Stimulated activated naive B cell treated with anti-CD40 and anti-IgM and Interleukin-4, amounts not matched to agents 10 μg/mL and 1 μg/mL and 100 μg/mL, for 72 hours (primary cell): ENCODE measurements at regions not wholly inside any gene's neighbourhood (a gene's known extent, or its start where the extent isn't known, plus 50 kb on each side); places are given as distances from the start of the nearest gene placed in this dataset.

ENCODE experiments used
- ATAC-seq, 2 donors: fragments of 150-1000 bp; cut with Tn5 transposase; replicated peaks; 2 replicates each; pipeline ENCODE4 v1.10.0; 2021; ENCODE audit warnings: moderate library complexity in 1 of 2
- DNase-seq: peaks from one replicate; pipeline ENCODE4 v3.0.0; 2021
- H3K27ac Mint-ChIP-seq: one replicate; pipeline ENCODE4 v1.8.0; 2022; ENCODE audit warnings: mild to moderate bottlenecking, mixed read lengths
- H3K27me3 Mint-ChIP-seq, 2 donors: one replicate each; pipeline ENCODE4 v1.8.0; 2022; ENCODE audit warnings: mixed read lengths in 2 of 2
- H3K36me3 Mint-ChIP-seq, 2 donors: one replicate each; pipeline ENCODE4 v1.8.0; 2022; ENCODE audit warnings: mixed read lengths in 2 of 2, mild to moderate bottlenecking in 1 of 2
- H3K4me1 Mint-ChIP-seq, 2 donors: one replicate each; pipeline ENCODE4 v1.8.0; 2022; ENCODE audit warnings: mixed read lengths in 2 of 2, mild to moderate bottlenecking in 1 of 2
- H3K4me3 Mint-ChIP-seq, 2 donors: one replicate each; pipeline ENCODE4 v1.8.0; 2022; ENCODE audit warnings: mild to moderate bottlenecking in 2 of 2, mixed read lengths in 2 of 2, moderate library complexity in 1 of 2
- H3K9me3 Mint-ChIP-seq, 2 donors: one replicate each; pipeline ENCODE4 v1.8.0; 2022; ENCODE audit warnings: mixed read lengths in 2 of 2, mild to moderate bottlenecking in 1 of 2

DNA sequence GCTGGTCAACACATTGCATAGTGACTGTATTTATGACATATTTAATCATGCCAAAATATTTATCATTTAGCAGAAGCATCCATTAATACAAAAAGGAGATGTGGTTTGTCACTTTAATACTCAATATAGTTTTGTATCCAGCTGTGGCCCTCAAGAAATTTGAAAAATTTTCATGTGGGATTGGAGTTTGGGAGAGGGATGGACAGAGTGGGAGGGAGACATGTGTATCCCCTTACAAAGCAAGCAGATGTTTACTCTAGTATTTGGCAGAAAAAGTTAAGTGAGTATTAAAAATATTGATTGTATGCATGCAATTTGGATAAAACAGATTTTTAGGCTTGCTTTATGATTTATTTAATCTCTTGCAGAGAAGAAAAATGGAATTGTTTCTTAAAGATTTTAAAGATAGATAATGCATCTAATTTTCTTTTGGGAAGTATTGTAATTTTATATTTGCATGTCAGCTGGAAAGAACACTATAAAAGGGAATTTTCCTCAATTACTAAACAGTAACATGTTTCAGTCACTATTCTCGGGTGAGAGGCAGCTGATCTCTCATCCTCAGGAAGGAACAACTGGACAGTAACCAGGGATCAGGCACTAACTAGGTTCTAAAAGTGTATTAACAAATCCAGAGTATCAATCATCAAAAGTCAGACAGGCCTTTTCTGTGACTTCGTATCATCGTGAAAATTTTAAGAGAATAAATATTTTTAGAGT lies 1184.7 kb upstream of the NXPH2 start:
- H3K27ac Mint-ChIP-seq, result no peak overlapping the region
- H3K9me3 Mint-ChIP-seq, result peaks cover 3 to 4% of the 10 kb centered on the region in 2 donors
- no peaks in the 10 kb centered on the region for H3K27me3 Mint-ChIP-seq
- H3K4me1 Mint-ChIP-seq, result no peaks in the 10 kb centered on the region
- no peaks in the 10 kb centered on the region for H3K36me3 Mint-ChIP-seq
- DNase-seq, result no peak
- H3K4me3 Mint-ChIP-seq, result no peak overlapping the region
- no peak for ATAC-seq

DNA sequence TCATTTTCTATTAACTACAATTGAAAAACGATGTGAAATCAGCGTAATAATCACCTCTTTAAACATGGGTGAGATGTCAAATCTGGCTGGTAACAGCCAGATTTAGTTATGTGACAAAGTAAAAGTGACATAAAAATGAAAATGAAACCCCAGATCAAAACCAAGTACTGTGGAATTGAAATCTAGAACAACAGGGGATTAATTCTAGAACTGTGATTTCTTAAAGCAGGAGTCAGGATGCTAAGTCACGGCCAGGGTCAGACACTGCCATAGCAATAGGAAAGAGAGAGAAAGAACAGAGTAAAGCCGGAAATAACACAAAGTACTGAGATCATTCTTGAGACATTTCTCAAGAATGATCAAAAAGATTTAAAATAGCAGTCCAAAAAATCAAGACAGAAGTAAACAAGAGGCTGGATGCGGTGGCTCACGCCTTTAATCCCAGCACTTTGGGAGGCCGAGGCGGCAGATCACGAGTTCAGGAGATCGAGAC lies 1183.7 kb upstream of the NXPH2 start:
- H3K27ac Mint-ChIP-seq, result no peak overlapping the region
- H3K4me1 Mint-ChIP-seq, result no peaks in the 10 kb centered on the region
- no peaks in the 10 kb centered on the region for H3K27me3 Mint-ChIP-seq
- ATAC-seq (no peak), DNase-seq (no peak)
- H3K9me3 Mint-ChIP-seq, result peaks cover 4 to 6% of the 10 kb centered on the region in 2 donors
- H3K36me3 Mint-ChIP-seq, result no peaks in the 10 kb centered on the region
- no peak overlapping the region for H3K4me3 Mint-ChIP-seq

DNA sequence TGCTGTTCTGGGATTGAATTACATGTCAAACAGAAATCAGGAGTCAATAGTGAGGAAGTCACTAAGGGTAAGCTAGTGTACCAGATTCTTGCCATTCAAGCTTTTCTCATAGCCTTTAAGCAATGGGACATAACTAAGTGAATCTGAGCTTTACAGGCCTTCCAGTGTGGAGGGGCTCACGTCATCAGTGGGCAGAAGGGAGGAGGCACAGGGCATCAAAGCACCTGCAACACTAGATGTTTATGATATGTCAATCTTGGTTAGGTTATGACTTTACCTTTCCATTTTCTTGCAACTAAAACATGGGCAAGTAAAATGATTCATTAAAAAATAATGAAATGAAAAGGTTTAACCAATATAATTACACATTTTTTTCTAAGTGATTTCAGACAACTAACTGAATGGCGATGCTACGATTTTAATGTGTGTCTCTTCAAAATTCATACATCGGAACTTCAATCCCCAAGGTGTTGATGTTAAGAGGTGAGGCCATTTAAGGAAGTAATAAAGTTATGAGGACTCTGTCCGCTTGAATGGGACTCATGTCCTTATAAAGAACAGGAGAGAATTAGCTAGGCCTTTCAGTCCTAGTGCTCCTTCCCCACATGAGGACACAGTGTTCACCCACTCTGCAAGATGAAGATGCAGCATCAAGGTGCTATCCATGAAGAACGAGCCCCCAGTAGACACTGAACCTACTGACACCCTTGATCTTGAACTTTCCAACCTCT lies 1169.2 kb upstream of the NXPH2 start:
- Mint-ChIP-seq H3K27me3 (no peaks in the 10 kb centered on the region), H3K36me3 (no peaks in the 10 kb centered on the region), H3K27ac (no peak overlapping the region), H3K9me3 (peaks cover 0 to 2% of the 10 kb centered on the region in 2 donors), H3K4me1 (no peaks in the 10 kb centered on the region), H3K4me3 (no peak overlapping the region)
- DNase-seq, result no peak
- ATAC-seq, result no peak

DNA sequence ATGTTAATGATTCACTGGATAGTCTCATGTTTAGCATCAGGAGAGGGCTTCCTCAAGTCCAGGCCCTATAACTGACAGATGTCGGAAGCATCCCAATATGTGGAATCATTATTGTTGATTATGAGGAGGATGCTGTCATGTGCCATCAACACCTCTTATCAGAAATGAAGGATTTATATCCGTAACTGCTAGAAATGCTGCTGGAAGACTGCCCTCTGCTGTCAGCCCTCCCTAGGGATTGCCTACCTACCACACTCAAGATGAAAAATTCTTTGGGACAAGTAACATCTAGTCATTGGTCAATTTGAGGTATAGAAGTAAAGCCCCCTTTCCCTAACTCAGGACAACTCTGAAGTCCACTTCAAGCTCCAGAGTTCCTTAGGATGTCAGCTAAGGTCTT lies 1166.5 kb upstream of the NXPH2 start:
- ATAC-seq, result no peak
- H3K4me3 Mint-ChIP-seq, result no peak overlapping the region
- peaks cover 0 to 2% of the 10 kb centered on the region in 2 donors for H3K9me3 Mint-ChIP-seq
- no peaks in the 10 kb centered on the region for H3K4me1 Mint-ChIP-seq
- DNase-seq, result no peak
- H3K36me3 Mint-ChIP-seq, result no peaks in the 10 kb centered on the region
- no peak overlapping the region for H3K27ac Mint-ChIP-seq
- no peaks in the 10 kb centered on the region for H3K27me3 Mint-ChIP-seq

DNA sequence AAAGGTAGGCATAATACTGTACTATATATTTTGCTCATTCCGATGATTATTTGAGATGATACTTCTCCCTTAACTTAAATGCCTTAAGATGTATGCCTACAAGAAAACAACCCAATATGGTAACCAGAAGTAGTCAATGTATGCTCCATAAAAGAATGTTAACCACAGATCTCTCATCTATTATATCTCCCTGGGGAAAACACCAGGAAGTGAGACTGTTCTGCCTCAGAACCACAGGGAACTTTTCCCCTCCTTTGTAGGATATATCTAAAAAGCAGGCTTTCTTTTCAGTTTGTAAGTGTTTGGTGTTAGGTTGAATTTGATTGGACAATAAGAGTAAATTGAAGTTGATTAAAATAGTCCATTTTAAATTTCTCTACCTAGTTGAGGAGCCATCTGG lies 1160.5 kb upstream of the NXPH2 start:
- ATAC-seq (no peak), DNase-seq (no peak)
- Mint-ChIP-seq H3K36me3 (no peaks in the 10 kb centered on the region), H3K4me1 (no peaks in the 10 kb centered on the region), H3K9me3 (peaks cover 4 to 7% of the 10 kb centered on the region in 2 donors), H3K27ac (no peak overlapping the region), H3K27me3 (no peaks in the 10 kb centered on the region), H3K4me3 (no peak overlapping the region)

DNA sequence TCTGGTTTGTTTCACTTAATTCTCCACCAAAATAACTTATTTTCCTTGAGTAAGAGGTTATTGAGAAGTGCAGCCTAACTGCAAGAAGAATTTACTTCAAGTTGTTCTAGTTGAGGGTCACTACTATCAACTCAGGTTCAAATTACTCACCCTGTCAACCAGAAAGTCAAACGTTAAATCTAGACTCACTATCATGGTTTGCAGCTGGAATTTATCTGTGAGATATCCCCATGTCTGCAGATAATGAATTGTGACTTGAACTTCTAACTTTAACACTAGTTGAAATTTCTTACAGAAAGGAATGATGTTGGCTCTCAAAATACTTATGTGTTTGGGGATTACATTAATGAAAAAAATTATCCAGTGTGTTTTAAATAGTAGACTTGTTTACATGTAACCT lies 1145.7 kb upstream of the NXPH2 start:
- Mint-ChIP-seq H3K4me1 (no peaks in the 10 kb centered on the region), H3K36me3 (no peaks in the 10 kb centered on the region), H3K27me3 (no peaks in the 10 kb centered on the region), H3K27ac (no peak overlapping the region), H3K4me3 (no peak overlapping the region), H3K9me3 (no peaks in the 10 kb centered on the region)
- ATAC-seq (no peak), DNase-seq (no peak)

DNA sequence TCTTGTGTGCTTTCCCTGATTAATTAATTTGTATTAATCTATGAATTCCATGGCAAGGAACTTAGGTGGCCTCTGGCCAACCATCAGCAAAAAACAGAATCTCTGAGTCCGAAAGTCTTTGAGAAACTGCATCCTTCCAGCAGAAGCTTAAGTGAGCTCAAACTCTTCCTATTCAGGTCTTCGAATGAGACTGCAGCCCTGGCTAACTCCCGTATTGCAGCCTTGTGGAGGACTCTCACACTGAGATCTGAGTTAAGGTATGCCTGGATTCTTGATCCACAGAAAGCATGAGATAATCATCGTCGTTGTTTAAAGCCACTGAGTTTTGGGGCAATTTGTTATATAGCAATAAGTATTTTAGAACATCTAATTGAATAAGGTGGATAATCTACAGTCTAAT lies 1143.9 kb upstream of the NXPH2 start:
- Mint-ChIP-seq H3K4me1 (no peaks in the 10 kb centered on the region), H3K36me3 (no peaks in the 10 kb centered on the region), H3K9me3 (no peaks in the 10 kb centered on the region), H3K27ac (no peak overlapping the region), H3K27me3 (no peaks in the 10 kb centered on the region), H3K4me3 (no peak overlapping the region)
- ATAC-seq (no peak), DNase-seq (no peak)

DNA sequence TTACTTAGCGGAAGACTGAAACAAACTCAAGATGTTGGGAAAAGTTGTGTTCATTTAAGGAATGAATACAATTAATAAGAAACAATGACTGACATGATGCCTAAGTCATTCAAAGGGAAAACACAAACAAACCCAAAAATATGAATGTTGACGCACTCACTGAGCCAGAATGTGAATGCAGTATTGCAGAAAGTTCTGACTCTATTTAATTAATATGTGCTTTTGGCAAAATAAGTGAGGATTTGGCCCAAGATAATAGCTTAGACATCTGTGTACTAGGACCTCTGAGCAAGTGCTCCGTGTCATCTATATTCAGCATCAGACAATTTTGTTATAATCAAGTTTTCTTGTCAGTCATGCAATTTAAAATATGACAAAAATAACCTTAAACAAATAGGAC lies 1138.8 kb upstream of the NXPH2 start:
- no peaks in the 10 kb centered on the region for H3K4me1 Mint-ChIP-seq

DNA sequence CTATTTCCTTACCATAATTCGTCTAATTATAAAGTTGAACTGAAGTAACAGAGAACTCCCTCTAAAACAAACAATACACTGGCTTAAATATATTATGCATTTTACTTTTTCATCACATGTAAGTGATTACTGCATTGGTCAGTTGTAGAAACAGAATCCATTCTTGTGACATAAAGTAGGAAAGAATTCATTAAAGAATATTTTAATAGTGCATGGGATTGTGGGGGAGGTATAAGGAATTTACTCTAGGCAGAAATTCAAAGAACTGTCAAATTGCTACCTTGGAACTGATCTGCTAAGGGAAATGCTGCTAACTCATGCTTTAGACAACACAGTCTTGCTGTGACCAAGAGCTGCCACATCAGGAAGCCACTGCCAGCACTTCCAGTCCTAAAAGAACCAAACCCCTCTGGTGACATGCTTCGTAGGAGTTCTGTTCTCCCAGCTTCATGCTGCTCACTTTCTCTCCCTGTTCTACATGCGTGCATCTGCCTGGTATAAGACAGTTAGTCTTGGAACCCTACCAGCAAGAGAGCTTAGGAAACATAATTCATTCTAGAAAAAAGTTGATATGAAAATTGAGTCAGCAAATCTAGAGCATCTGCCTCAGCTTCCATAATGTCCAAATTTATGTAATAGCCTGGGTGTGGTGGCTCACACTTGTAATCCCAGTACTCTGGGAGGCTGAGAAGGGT lies 1137.6 kb upstream of the NXPH2 start:
- no peaks in the 10 kb centered on the region for H3K27me3 Mint-ChIP-seq
- H3K4me1 Mint-ChIP-seq, result no peaks in the 10 kb centered on the region
- no peak overlapping the region for H3K27ac Mint-ChIP-seq
- no peak overlapping the region for H3K4me3 Mint-ChIP-seq
- H3K36me3 Mint-ChIP-seq, result no peaks in the 10 kb centered on the region
- ATAC-seq (no peak), DNase-seq (no peak)
- no peaks in the 10 kb centered on the region for H3K9me3 Mint-ChIP-seq

More for the DNA sequence above, 1138.8 kb upstream of the NXPH2 start:
- Mint-ChIP-seq H3K27ac (no peak overlapping the region), H3K36me3 (no peaks in the 10 kb centered on the region), H3K4me3 (no peak overlapping the region), H3K9me3 (no peaks in the 10 kb centered on the region), H3K27me3 (no peaks in the 10 kb centered on the region)
- DNase-seq (no peak), ATAC-seq (no peak)

DNA sequence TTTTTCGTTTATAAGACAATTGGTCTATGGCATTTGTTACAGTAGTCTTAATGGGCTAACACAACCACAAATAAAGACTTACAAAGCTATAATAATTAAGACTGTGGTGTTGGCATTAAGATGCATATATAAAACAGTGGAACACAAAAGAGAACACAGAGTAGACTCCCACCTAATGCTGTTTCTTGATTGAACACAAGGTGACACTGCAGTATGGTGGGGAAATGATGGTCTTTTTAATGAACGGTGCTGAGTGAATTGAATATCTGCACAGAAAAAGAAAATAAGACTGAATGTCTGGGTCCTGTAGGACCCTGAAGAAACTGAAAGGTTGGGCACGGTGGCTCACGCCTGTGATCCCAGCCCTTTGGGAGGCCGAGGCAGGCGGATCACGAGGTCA lies 1136.6 kb upstream of the NXPH2 start:
- no peak for ATAC-seq
- H3K4me1 Mint-ChIP-seq, result no peaks in the 10 kb centered on the region
- H3K9me3 Mint-ChIP-seq, result peaks cover 0 to 3% of the 10 kb centered on the region in 2 donors
- no peaks in the 10 kb centered on the region for H3K36me3 Mint-ChIP-seq
- no peak overlapping the region for H3K27ac Mint-ChIP-seq
- DNase-seq, result no peak
- no peaks in the 10 kb centered on the region for H3K27me3 Mint-ChIP-seq
- H3K4me3 Mint-ChIP-seq, result no peak overlapping the region

DNA sequence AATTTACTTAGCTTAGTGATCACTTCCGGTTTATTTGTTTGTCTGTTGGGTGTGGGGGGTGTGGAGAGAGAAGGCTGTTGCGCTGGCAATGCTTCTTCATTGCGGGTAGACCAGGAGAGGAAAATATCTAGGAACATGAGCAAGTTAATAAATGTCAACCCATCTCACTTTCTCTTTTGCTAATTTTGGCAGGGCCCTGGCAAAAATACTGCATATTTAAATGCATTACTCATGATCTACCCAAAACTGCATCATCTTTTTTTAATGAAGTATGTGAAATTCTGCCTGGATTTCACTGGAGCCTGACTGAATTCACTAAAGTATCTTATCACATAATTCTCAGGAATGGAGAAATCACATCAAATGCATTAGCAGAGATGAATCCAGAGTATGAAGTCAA lies 1131.0 kb upstream of the NXPH2 start:
- DNase-seq, result no peak
- no peaks in the 10 kb centered on the region for H3K27me3 Mint-ChIP-seq
- no peaks in the 10 kb centered on the region for H3K36me3 Mint-ChIP-seq
- no peak overlapping the region for H3K4me3 Mint-ChIP-seq
- H3K4me1 Mint-ChIP-seq, result no peaks in the 10 kb centered on the region
- peaks cover 0 to 6% of the 10 kb centered on the region in 2 donors for H3K9me3 Mint-ChIP-seq
- ATAC-seq, result no peak
- no peak overlapping the region for H3K27ac Mint-ChIP-seq

DNA sequence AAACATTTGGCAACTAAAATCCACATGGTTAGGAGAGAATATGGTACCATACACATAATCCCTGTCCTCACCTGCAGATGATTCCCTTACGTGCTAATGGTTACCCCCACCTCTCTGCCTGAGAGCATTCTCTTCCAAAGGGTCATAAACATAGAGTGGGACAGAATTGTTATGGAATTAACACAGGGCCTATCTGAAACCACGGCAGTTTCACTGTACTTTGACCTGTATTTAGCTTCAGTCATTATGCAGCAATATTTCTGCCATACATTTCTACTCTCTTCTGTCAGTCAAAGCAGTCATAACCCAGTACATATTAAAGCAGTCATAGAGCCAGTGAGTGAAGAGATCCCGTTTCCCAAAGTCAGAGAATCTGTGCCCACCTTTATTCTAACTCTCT lies 1128.9 kb upstream of the NXPH2 start:
- Mint-ChIP-seq H3K4me3 (no peak overlapping the region), H3K4me1 (no peaks in the 10 kb centered on the region), H3K9me3 (peaks cover 0 to 8% of the 10 kb centered on the region in 2 donors), H3K27me3 (no peaks in the 10 kb centered on the region), H3K27ac (no peak overlapping the region), H3K36me3 (no peaks in the 10 kb centered on the region)
- ATAC-seq, result no peak
- DNase-seq, result no peak

DNA sequence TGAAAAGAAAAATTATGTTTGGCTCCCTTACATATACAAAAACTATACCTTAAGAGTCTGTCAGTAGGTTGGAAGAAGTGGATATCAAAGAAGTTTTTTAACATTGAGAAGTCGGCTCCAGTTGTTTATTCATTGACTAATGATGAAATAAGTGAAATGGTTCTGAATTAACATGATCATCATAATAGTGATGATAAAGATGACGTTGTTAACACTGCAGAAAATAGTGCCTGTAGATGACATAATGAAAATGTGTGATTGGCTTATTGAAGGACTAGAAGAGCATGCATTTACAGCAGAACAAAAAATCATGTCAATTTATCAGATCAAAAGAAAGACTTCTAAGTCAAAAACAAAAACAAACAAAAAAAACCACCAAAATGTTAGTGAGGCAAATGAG lies 1125.4 kb upstream of the NXPH2 start:
- H3K9me3 Mint-ChIP-seq, result peaks cover 0 to 5% of the 10 kb centered on the region in 2 donors
- no peaks in the 10 kb centered on the region for H3K4me1 Mint-ChIP-seq
- no peaks in the 10 kb centered on the region for H3K36me3 Mint-ChIP-seq
- no peak overlapping the region for H3K4me3 Mint-ChIP-seq
- no peaks in the 10 kb centered on the region for H3K27me3 Mint-ChIP-seq
- no peak for DNase-seq
- no peak for ATAC-seq
- no peak overlapping the region for H3K27ac Mint-ChIP-seq

DNA sequence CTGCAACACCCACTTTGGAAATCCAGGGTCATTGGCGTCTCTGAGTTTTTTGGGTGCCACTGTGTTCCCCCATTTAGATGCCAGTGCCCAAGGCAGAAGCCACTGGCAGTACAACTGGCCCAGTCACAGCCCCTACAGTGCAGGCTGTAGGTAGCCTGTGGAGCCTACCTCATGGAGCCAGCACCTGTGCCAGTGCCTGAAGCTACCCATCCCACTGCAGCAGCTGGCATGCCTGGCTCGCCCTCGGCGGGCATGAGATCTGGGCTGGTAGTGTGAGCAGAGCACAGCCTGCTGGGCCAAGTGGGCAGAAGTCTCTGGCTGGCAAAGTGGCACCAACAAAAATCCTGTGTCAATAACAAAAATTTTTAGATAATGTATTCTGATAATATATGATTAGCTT lies 1111.4 kb upstream of the NXPH2 start:
- Mint-ChIP-seq H3K36me3 (no peaks in the 10 kb centered on the region), H3K27ac (no peak overlapping the region), H3K4me3 (no peak overlapping the region), H3K27me3 (no peaks in the 10 kb centered on the region), H3K9me3 (peaks cover 7 to 8% of the 10 kb centered on the region in 2 donors), H3K4me1 (no peaks in the 10 kb centered on the region)
- no peak for DNase-seq
- ATAC-seq, result no peak
